GM21825 (cell line): ENCODE measurements at regions not wholly inside any gene's neighbourhood (a gene's known extent, or its start where the extent isn't known, plus 50 kb on each side); places are given as distances from the start of the nearest gene placed in this dataset.
"Not testable (repeated sequence)": the region's sequence is repeated elsewhere in the genome, so short reads cannot be mapped to it uniquely, and the experiment has no call there.

Experiments
- ATAC-seq: cut with Tn5 transposase; IDR thresholded peaks from one replicate; pipeline ENCODE4 v1.9.1; 2021; ENCODE audit warnings: mild to moderate bottlenecking, moderate library complexity; ENCODE audit not compliant: unreplicated experiment

- ATAC-seq, result no peak
Observed at GRCh38 chr11:29260939-29261705, 755.7 kb downstream of the KCNA4 start.

- no peak for ATAC-seq
Observed at GRCh38 chr11:29258411-29258810, 758.4 kb downstream of the KCNA4 start.

GRCh38 chr11:29256580-29256979, 760.2 kb downstream of the KCNA4 start:
- ATAC-seq, result no peak

GRCh38 chr11:29255401-29255800, 761.4 kb downstream of the KCNA4 start:
- no peak for ATAC-seq

GRCh38 chr11:29251738-29252137, 765.1 kb downstream of the KCNA4 start:
- no peak for ATAC-seq

- ATAC-seq, result no peak
Observed at GRCh38 chr11:29249713-29250112, 767.1 kb downstream of the KCNA4 start.

GRCh38 chr11:29244355-29244754, 772.5 kb downstream of the KCNA4 start:
- ATAC-seq, result no peak

GRCh38 chr11:29243616-29244015, 773.2 kb downstream of the KCNA4 start:
- ATAC-seq, result no peak

- ATAC-seq, result no peak
Observed at GRCh38 chr11:29231991-29232390, 784.8 kb downstream of the KCNA4 start.

- no peak for ATAC-seq
Observed at GRCh38 chr11:29231586-29231985, 785.2 kb downstream of the KCNA4 start.

- no peak for ATAC-seq
Observed at GRCh38 chr11:29227811-29228210, 789.0 kb downstream of the KCNA4 start.

GRCh38 chr11:29224739-29225384, 792.0 kb downstream of the KCNA4 start:
- no peak for ATAC-seq

- not testable (repeated sequence) for ATAC-seq
Observed at GRCh38 chr11:29219531-29219930, 797.3 kb downstream of the KCNA4 start.

GRCh38 chr11:29217901-29218300, 798.9 kb downstream of the KCNA4 start:
- no peak for ATAC-seq

- no peak for ATAC-seq
Observed at GRCh38 chr11:29214833-29215232, 802.0 kb downstream of the KCNA4 start.

GRCh38 chr11:29211202-29211601, 805.6 kb downstream of the KCNA4 start:
- no peak for ATAC-seq

- ATAC-seq, result no peak
Observed at GRCh38 chr11:29210426-29210825, 806.4 kb downstream of the KCNA4 start.

GRCh38 chr11:29208117-29208516, 808.7 kb downstream of the KCNA4 start:
- no peak for ATAC-seq

- no peak for ATAC-seq
Observed at GRCh38 chr11:29200791-29201562, 815.9 kb downstream of the KCNA4 start.

- ATAC-seq, result no peak
Observed at GRCh38 chr11:29190313-29190712, 826.5 kb downstream of the KCNA4 start.

- no peak for ATAC-seq
Observed at GRCh38 chr11:29187215-29187614, 829.6 kb downstream of the KCNA4 start.
